KG1 (cell line): ENCODE measurements at regions not wholly inside any gene's neighbourhood (a gene's known extent, or its start where the extent isn't known, plus 50 kb on each side); places are given as distances from the start of the nearest gene placed in this dataset.
"Not testable (repeated sequence)": the region's sequence is repeated elsewhere in the genome, so short reads cannot be mapped to it uniquely, and the experiment has no call there.

ENCODE experiments used
- DNase-seq: peaks from one replicate; lab custom pipeline; 2025; lab: John Stamatoyannopoulos, UW

DNA sequence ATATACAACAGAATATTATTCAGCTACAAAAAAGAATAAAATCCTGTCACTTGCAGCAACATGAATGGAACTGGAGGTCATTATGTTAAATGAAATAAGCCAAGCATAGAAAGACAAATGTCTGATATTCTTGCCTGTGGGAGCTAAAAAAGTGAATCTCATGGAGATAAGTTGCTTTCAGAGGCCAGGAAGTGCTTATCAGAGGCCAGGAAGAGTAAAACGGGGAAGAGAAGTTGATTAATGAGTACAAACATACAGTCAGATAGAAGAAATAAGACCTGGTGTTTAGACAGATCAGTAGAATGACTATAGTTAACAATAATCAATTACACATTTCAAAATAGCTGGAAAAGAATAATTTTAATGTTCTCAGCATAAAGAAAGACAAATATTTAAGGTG lies 54.4 kb upstream of the CPHXL start:
- DNase-seq: no peak

DNA sequence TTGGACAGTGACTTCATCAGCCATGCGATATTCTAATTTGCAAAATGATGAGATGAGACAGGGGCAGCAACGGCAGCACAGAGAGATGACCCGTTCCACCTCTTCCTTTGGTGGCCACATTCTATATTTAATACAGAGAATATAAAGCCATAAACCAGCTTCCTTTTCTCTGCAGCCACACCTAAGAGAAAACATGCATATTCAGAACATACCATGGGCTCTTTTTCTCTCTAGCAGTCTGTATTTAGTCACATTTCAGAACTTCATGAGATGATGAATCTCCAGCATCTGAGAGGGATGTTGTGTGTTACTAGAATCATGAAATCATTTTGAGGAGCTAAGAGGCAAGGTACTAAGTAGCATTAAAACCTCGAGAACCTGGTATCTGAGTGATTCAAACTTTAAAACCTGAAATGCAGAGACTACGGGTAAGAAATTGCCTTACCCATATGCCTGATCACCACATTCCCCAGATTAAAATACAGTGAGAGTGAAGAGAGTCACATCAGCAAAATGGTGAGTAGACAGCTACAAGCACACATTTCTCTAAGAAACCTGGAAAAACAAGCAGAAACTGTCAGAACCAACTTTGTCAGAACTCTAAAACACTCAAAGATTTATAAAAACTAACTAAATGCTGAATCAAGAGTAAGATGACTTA lies 55.5 kb upstream of the CPHXL start:
- no peak for DNase-seq

DNA sequence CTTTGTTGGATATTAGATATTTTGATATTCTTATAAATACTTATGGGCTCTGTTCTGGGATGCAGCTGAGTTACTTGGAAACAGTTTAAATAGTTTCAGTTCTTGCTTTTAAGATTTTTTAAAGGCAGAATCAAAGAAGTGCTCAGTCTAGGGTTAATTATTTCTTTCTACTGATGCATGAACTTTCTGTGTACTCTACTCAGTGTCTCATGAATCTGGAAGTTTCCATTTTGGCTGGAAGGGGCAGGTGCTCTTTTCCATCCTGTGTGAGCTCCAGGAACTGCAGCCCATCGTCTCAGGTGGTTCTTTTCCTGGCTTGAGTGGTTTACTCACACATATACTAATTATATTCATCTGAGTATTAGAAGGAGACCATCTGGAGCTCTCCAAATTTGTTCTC lies 61.1 kb upstream of the CPHXL start:
- DNase-seq: no peak

DNA sequence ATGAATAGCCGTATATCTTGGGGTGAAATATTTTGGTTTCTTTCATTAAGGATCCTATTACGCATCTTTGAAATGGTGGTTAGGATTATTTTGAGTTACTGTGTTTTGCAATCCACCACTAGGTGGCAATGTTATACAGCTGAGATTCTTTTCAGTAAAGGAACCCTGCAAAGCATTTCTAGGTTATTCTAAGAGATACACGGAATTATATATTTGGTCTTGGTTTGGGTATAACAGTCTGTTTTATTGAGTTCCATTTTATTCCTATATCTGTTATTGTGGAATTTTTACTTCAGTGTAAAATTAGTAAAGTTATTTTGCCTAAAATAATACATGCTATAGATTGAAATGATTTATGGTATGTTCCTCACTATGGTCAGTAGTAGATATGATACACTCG lies 62.9 kb upstream of the CPHXL start:
- peak; percentile 14 for DNase-seq

DNA sequence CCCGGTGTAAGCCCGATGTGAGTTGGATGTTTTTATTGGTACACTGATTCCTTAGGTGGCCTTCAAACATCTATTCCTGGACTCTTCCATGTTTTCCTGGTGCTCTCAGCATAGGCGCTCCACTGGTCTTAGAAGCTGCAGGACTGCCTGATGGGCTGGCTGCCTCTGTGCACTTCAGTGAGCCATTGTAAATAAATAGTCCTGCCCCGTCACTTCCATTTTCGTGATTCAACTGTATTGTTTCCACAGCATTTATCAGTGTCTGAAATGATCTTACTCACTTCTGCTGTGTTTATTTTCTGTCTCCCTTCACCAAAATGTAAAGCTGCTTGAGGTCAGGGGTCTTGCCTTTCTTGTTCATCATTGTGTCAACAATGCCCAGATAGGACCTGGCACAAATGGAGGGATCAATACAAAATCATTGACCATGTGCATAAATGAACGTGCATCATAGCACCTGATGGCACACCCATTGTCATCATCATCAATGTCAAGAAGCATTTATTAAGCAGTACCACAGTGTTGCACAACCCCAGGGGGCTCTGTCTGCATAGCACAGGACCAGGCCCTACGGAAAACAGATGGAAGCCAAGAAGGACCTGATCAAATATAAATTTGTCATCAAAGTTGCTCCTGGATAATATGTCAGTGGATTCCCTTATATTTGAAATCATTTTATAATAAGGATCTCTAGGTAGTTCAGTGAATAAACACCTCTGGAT lies 66.6 kb upstream of the CPHXL start:
- no peak for DNase-seq

DNA sequence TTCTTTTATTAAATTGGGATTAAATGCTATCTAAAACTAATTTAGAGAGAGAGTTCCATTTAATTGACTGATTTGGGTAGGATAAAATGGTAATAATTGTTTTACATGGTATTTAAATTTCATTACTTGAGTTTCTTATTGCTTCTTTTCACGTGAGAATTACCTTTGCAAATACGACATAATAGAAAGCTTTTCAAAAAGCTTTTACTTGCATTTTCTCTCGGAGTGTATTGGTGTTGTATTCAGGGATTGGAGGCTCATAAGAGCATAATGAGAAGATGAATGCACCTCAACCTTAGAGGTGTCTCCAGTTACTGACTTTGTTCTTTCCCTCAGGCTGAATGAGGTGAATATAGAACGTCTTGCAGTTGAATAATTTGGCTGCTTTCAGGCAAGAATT lies 67.4 kb upstream of the CPHXL start:
- no peak for DNase-seq

DNA sequence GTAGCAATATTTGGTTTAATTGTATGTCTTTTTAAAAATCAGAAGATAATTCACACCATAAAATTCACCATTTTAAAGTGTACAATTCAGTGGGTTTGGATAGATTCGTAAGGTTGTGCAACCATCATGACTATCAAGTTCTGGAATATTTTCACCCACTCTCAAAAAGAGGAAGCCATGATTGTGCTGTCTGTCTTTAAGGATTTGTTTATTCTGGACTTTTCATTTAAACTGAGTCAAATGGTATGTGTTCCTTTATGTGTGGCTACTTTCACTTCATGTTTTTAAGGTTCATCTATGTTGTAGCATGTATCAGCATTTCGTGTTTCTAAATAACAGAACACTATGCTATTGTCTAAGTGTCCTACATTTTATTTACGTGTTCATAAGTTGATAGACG lies 68.1 kb upstream of the CPHXL start:
- no peak for DNase-seq

DNA sequence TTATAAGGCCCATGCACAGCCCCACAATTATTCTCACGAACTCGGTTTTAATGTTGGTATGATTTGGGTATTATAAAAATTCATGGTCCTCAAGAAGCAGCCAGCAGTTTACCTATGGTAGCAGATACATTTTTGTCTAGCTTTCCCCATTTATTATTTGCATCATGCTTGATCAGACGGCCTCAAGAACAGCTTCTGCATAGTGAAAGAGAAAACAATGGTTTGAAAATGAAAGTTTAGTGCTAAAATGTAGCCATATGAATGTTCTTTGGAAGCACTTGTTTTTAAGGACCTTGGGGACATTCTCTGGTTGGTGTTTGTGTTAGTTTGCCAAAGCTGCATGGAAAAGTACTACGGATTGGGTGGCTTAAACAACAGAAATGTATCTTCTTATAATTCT lies 72.4 kb upstream of the CPHXL start:
- no peak for DNase-seq

DNA sequence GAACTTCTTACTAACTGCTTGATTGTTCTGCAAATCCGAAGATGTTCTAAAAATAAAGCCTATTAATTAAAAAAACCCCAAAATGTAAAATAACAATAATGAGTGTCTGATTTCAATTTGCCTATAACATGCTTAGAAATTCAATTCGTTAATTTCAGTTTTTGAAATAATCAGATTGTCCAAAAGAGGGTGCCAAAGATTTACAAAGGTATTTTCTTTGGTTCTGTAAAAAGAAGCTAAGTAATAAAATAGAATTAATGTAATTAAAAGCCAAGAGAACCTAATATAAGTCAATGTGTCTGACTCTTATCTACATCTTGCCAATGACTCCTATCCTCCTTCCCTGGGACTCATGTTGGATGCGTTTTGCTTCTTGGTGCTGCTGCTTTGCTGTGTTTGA lies 75.0 kb upstream of the CPHXL start:
- no peak for DNase-seq

DNA sequence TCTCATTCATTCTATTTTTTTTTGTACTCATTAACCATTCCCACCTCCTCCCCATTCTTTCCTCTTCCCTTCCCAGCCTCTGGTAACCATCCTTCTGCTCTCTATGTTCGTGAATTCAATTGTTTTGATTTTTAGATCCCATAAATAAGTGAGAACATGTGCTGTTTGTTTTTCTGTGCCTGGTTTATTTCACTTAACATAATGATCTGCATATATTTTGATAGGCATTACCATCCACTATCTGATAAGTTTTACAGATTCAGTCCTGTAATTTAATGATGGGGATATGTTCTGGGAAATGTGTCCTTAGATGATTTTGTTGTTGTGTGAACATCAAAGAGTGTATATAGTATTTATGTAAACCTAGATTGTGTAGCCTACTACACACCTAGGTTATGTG lies 77.5 kb upstream of the CPHXL start:
- DNase-seq: no peak

DNA sequence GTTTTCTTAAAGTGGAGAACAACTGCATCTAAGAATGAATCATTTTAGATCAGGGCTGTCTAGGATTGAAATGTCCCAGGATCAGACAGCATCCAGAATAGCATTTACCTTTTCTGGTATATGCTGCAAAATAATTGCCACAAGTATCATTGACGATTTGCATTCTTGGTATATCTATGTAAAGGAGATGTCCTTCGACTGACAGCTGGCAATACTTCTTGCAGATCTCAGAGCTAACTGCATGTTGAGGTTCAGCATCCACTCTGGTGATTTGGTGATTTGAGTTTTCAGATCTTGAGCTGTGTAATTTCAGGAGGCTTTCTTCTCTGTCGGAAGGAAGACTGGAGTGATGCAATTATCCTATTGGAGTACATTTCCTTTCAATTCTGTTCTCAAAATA lies 78.1 kb upstream of the CPHXL start:
- no peak for DNase-seq

DNA sequence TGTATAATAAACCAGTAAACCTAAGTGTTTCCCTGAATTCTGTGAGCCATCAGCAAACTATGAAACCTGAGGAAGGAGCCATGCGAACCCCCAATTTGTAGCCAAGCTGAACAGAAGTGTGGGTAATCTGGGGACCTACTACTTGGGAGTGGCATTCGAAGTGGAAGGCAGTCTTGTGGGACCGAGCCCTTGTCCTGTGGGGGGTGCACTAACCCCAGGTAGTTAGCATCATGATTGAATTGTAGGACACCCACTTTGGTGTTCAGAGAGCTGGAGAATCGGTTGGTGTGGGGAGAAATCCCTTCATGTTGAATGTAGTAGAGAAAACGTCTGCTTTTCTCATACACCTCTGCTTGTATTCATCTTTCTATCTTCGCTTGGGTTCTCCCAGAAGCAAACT lies 79.7 kb upstream of the CPHXL start:
- DNase-seq: no peak

DNA sequence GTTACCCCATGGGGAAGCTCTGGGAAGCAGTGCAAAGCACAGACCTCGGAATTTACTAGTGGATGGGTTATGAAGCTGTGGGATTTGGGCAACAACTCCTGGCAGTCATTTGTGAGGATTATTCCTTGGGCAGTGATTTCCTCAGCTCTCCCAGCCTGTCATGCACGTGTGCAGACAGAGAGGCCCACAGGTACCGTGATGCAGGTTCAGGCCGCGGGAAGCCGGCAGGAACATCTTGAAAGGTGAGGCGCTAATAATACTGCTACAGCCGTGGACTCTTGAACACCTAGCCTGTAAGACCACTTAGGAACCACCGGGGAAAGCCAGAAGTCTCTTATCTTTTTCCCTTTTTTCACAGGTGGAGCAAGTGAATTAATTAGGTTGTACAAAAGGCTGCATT lies 80.2 kb upstream of the CPHXL start:
- DNase-seq: no peak

DNA sequence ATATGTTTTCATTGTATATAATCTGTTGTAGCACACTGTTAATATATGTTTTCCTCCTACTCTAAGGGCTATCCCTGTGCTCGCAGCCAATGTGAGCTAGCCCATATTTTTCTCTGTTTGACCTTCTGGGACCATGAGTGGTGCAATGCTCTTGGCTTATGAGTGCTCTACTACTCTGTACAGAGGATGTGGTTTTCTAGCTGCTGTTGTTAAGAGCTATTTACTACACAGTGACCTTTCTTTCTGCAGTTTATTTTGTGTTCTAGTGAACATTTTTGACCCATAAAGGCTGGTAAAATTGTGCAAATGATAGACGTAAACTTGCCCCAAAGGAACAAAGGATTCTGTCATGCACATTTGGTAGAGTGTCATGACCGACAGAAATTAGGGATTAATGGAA lies 84.1 kb upstream of the CPHXL start:
- DNase-seq: no peak

DNA sequence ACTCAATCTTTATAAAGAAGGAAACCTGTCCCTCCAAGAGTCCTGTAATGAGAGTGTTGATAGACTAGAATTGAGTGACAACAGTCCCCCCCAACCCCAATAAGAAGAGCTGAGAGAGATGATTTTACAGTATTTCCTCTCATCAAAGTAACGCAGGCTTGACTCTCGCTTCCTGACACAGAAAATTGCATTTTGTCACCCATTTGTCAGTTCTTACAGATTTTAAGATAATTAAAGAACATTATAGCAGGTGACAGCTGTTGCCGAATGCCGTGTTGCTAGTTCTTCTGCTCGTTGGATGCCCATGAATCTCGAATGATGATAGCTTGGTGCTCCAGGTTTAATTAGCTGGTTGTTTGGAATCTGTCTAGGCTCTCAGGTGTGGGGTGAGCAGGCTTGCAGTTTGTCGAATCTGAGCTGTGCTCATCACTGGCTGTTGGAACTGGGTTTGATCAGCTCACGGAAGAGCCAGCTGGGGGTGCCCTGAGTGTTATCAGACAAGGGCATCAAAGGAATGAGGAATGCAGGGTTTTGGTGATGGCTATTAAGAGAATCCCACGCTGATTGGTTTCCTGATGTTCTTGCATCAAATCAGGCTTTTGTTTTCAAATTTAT lies 84.8 kb upstream of the CPHXL start:
- no peak for DNase-seq

DNA sequence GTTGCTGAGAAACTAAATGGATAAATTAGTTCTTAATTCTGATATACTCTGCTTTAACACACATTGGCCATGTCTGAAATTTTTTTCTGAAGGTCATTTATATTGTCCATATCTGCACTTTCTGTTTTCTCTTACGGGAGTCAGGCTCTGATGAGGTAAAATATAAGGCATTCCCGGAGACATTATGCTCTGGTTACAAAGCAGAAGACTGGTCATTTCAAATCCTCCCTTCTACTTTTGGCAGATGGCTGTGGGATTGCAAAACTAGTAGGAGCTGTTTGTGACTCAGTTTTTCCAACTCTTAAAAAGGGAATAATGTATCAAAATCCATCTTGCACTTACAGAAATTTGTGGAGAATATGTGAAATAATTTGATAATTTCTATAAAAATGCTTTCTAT lies 92.2 kb upstream of the CPHXL start:
- DNase-seq: no peak

DNA sequence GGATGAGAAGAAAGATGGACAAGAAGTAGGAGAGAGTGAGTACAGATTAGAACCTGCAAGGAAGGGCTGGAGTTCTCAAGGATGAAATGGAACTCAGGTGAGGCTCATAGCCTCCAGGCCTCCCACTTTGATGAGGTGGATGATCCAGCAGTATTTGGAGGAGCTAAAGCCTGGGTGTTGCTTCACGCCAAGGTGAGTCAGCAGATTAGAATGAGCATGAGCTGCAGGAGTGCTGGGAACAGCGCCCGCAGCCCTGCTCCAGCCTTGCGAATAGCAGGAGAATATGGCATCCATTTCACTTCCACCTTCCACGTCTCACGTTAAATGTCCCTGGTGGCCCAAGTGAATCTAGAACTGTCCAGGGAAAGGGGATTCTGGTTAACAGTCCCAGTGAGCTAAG lies 94.4 kb upstream of the CPHXL start:
- DNase-seq: no peak

DNA sequence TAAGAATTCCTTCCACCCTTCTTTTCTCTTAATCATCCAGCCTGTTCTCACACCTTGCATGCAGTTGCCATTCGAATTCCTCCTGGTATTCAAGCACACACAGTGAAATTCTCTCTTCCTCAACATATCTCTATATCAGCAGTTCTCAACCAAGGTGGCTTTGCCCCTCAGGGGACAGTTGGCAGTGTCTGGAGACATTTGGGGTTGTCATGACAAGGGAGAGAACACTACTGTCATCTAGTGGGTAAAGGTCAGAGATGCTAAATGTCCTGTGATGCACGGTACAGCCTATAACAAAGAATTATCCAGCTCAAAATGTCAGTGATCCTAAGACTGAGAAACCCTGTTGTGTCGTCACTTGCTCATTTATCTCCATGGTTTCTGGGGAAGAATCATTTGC lies 94.8 kb upstream of the CPHXL start:
- no peak for DNase-seq

DNA sequence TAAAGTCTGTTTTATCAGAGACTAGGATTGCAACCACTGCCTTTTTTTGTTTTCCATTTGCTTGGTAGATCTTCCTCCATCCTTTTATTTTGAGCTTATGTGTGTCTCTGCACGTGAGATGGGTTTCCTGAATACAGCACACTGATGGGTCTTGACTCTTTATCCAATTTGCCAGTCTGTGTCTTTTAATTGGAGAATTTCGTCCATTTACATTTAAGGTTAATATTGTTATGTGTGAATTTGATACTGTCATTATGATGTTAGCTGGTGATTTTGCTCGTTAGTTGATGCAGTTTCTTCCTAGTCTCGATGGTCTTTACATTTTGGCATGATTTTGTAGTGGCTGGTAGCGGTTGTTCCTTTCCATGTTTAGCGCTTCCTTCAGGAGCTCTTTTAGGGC lies 99.5 kb upstream of the CPHXL start:
- DNase-seq: not testable (repeated sequence)

DNA sequence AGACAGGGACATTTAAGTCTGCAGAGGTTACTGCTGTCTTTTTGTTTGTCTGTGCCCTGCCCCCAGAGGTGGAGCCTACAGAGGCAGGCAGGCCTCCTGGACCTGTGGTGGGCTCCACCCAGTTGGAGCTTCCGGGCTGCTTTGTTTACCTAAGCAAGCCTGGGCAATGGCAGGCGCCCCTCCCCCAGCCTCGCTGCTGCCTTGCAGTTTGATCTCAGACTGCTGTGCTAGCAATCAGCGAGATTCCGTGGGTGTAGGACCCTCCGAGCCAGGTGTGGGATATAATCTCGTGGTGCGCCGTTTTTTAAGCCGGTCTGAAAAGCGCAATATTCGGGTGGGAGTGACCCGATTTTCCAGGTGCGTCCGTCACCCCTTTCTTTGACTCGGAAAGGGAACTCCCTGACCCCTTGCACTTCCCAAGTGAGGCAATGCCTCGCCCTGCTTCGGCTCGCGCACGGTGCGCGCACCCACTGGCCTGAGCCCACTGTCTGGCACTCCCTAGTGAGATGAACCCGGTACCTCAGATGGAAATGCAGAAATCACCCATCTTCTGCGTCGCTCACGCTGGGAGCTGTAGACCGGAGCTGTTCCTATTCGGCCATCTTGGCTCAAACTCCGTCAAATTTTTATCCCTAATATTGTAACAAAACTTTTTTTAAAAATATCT lies 101.2 kb upstream of the CPHXL start:
- DNase-seq: not testable (repeated sequence)

DNA sequence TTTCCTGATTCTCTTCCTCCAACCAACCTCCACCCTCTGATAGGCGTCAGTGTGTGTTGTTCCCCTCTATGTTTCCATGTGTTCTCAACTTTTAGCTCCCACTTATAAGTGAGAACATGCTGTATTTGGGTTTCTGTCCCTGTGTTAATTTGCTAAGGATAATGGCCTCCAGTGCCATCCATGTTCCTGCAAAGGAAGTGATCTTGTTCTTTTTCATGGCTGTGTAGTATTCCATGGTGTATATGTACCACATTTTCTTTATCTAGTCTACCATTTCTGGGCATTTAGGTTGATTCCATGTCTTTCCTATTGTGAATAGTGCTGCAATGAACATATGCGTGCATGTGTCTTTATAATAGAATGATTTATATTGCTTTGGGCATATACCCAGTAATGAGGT lies 107.1 kb upstream of the CPHXL start:
- not testable (repeated sequence) for DNase-seq

DNA sequence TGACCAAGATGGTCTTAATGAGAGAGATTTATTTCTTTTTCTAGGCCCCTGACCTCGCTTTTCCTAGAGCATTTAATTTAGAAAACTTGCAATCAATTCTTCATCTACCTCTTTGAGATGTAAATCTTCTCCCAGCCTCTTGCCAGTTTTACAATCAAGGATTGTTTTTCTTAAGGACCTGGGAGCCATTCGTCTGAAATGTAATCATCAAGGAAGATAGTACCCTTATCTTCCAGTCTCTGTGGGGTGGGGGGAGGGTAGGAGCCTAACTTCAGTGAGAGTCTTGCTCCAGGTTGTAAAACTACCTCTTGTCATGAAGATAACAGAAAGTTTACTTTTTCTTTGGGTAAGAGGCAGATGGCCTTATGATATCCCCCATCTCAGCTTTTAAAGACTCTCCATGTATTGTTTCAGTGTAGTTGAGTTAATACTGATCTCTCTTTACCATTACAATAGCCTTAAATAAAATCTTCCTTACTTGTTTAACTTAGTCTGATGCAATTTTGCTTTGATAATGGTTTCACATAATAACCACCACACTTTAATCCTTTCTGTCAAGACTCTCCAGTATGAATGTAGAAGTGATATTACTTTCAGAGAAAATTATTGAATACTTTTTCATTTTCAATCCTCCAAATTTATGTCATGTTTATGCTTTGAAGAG lies 110.2 kb upstream of the CPHXL start:
- no peak for DNase-seq

DNA sequence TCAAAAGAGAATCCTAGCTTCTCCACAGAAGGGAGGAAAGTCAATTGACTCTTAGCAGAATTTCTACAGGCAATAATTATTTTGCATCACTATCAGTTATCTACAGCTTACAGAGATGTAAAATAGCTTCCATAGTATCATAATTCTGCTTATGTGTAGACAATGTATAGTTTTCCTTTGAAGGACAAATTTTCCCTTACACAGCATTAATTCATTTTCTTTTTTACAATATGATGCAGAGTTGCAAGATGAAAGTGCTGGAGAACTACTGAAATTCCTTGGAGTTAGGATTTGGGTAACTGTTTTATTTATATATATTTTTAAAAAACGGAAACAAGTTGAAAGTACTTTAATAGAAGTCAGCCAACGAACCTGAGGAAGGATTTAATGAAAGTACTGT lies 111.0 kb upstream of the CPHXL start:
- DNase-seq: no peak
